HG02884 (cell line): ENCODE measurements at regions not wholly inside any gene's neighbourhood (a gene's known extent, or its start where the extent isn't known, plus 50 kb on each side); places are given as distances from the start of the nearest gene placed in this dataset.
"Not testable (repeated sequence)": the region's sequence is repeated elsewhere in the genome, so short reads cannot be mapped to it uniquely, and the experiment has no call there.

Source experiments
- ATAC-seq: cut with Tn5 transposase; IDR thresholded peaks from one replicate; pipeline ENCODE4 v1.9.1; 2021; ENCODE audit warnings: mild to moderate bottlenecking, moderate library complexity; ENCODE audit not compliant: unreplicated experiment

GRCh38 chr7:68205826-68206225, 1209.2 kb downstream of the TYW1 start:
- no peak for ATAC-seq

- no peak for ATAC-seq
Measured at GRCh38 chr7:68206946-68207485, 1210.4 kb downstream of the TYW1 start.

- no peak for ATAC-seq
Measured at GRCh38 chr7:68207676-68208075, 1211.0 kb downstream of the TYW1 start.

GRCh38 chr7:68209486-68209885, 1212.9 kb downstream of the TYW1 start:
- no peak for ATAC-seq

- ATAC-seq = no peak
Measured at GRCh38 chr7:68213838-68214237, 1217.2 kb downstream of the TYW1 start.

- ATAC-seq = no peak
Measured at GRCh38 chr7:68216051-68216450, 1219.4 kb downstream of the TYW1 start.

GRCh38 chr7:68217426-68217825, 1220.8 kb downstream of the TYW1 start:
- no peak for ATAC-seq

GRCh38 chr7:68218461-68218860, 1221.8 kb downstream of the TYW1 start:
- ATAC-seq = no peak

- ATAC-seq = no peak
Measured at GRCh38 chr7:68222311-68222710, 1225.7 kb downstream of the TYW1 start.

- no peak for ATAC-seq
Measured at GRCh38 chr7:68224041-68224741, 1227.6 kb downstream of the TYW1 start.

GRCh38 chr7:68231011-68231410, 1234.4 kb downstream of the TYW1 start:
- not testable (repeated sequence) for ATAC-seq

- ATAC-seq = no peak
Measured at GRCh38 chr7:68235937-68236336, 1239.3 kb downstream of the TYW1 start.

- no peak for ATAC-seq
Measured at GRCh38 chr7:68238204-68238805, 1241.7 kb downstream of the TYW1 start.

GRCh38 chr7:68243128-68243527, 1246.5 kb downstream of the TYW1 start:
- ATAC-seq = no peak

GRCh38 chr7:68244389-68244788, 1247.8 kb downstream of the TYW1 start:
- no peak for ATAC-seq

GRCh38 chr7:68245688-68246087, 1249.1 kb downstream of the TYW1 start:
- no peak for ATAC-seq

GRCh38 chr7:68246189-68246633, 1249.6 kb downstream of the TYW1 start:
- no peak for ATAC-seq

GRCh38 chr7:68247126-68247525, 1250.5 kb downstream of the TYW1 start:
- ATAC-seq = no peak

GRCh38 chr7:68247571-68247970, 1250.9 kb downstream of the TYW1 start:
- no peak for ATAC-seq

GRCh38 chr7:68248973-68249372, 1252.3 kb downstream of the TYW1 start:
- no peak for ATAC-seq

- ATAC-seq = no peak
Measured at GRCh38 chr7:68249611-68250010, 1253.0 kb downstream of the TYW1 start.

GRCh38 chr7:68250143-68250542, 1253.5 kb downstream of the TYW1 start:
- no peak for ATAC-seq
